ENCODE measurements at regions not wholly inside any gene's neighbourhood (a gene's known extent, or its start where the extent isn't known, plus 50 kb on each side); places are given as distances from the start of the nearest gene placed in this dataset.

DNA sequence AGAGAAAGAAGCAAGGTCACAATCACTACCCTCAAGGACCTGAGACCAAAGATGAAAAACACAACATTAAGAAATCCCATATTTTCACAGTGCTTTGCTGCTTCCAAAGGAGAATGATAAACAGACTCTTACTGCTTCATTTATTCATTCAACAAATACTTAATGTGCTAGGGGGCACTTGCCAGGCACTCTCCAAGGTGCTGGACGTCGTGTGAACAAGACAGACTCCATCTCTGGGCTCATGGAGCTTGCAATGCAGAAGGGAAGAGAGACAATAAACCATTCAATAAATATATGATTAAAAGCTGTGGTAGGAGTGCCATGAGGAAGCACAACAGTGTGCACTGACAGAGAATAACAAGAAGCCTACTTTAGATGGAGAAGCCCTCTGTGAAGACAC lies 327.7 kb downstream of the CDK5RAP2 start:
- TF ChIP-seq, protein P1, sequence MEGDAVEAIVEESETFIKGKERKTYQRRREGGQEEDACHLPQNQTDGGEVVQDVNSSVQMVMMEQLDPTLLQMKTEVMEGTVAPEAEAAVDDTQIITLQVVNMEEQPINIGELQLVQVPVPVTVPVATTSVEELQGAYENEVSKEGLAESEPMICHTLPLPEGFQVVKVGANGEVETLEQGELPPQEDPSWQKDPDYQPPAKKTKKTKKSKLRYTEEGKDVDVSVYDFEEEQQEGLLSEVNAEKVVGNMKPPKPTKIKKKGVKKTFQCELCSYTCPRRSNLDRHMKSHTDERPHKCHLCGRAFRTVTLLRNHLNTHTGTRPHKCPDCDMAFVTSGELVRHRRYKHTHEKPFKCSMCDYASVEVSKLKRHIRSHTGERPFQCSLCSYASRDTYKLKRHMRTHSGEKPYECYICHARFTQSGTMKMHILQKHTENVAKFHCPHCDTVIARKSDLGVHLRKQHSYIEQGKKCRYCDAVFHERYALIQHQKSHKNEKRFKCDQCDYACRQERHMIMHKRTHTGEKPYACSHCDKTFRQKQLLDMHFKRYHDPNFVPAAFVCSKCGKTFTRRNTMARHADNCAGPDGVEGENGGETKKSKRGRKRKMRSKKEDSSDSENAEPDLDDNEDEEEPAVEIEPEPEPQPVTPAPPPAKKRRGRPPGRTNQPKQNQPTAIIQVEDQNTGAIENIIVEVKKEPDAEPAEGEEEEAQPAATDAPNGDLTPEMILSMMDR (IDR thresholded peaks at IDR 0.05): no peak
- no peak for TF ChIP-seq POLR2A (IDR thresholded peaks at IDR 0.05)

Data from lower leg skin (tissue), 3 donors.